GM21423 (cell line): ENCODE measurements at regions not wholly inside any gene's neighbourhood (a gene's known extent, or its start where the extent isn't known, plus 50 kb on each side); places are given as distances from the start of the nearest gene placed in this dataset.
"Not testable (repeated sequence)": the region's sequence is repeated elsewhere in the genome, so short reads cannot be mapped to it uniquely, and the experiment has no call there.

Source experiments
- ATAC-seq: cut with Tn5 transposase; IDR thresholded peaks from one replicate; pipeline ENCODE4 v1.9.1; 2021; ENCODE audit warnings: mild to moderate bottlenecking, moderate library complexity; ENCODE audit not compliant: unreplicated experiment

DNA sequence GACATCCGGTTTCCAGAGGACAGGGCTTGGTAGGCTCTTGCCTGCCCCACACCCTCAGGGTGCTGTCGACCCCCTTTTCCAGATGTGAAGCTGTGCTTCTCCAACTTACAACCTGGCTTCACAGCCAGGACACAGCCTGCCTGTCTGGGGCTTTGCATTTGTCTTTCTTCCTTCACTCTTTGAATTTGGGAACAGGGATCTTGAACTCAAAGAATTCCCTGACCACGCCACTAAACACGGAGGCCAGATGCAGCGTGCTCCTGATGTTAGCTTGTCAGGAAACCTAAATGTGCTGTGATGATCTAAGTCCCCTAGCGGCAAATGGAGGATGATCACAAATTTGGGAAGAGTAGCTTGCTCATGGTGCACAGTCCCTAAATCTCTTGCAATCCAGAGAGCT, 244.8 kb upstream of the RGMA start:
- ATAC-seq, result no peak

DNA sequence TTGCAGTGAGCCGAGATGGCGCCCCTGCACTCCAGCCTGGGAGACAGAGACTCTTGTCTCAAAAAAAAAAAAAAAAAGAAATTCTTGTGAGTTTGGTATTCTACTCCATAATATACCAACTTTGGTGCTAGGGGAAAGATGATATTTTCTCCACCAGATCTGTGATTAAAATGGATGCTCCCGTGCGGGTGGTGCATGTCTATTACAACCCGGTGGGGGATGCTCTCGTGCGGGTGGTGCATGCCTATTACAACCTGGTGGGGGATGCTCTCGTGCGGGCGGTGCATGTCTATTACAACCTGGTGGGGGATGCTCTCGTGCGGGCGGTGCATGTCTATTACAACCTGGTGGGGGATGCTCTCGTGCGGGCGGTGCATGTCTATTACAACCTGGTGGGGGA, 244.1 kb upstream of the RGMA start:
- ATAC-seq, result not testable (repeated sequence)

DNA sequence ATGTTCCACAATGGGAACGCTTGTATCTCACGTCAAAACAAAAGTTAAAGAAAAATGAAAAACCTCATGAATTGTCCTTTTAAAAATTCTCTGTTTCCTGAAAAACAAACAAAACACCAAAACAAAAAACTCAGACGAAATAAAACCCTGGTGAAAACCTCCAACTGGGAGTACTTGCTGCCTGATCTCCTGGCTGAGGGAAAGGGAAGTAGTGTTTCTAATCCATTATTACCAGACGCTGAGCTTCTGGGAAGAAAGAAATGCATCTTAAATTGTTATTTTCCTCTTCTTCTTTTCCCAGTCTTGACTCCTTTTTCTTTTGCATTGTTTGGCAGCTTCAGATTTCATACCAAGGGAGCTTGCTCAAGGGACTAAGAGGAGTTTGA, 243.2 kb upstream of the RGMA start:
- no peak for ATAC-seq

- ATAC-seq, result no peak
These were observed 242.6 kb upstream of the RGMA start for GRCh38 chr15:93331545-93332167.

- no peak for ATAC-seq
These were observed 242.0 kb upstream of the RGMA start for GRCh38 chr15:93330912-93331544.

DNA sequence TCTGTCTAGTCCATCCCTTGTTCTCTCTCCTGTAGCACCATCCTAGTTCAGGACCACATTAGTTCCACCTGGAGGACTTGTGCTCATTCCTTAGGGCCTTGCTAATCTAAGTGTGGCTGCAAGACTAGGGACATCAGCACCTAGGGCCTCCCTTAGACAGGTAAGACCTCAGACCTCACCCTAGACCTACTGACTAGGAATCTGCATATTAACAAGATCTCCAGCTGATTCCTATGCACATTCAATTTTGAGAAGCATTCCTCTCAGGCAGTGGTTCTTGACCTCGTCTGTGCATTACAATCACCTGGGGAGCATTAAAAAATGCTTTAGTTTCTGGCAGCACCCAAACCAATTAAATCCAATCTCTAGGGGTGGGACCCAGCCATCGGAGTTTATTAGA, 238.4 kb upstream of the RGMA start:
- no peak for ATAC-seq

DNA sequence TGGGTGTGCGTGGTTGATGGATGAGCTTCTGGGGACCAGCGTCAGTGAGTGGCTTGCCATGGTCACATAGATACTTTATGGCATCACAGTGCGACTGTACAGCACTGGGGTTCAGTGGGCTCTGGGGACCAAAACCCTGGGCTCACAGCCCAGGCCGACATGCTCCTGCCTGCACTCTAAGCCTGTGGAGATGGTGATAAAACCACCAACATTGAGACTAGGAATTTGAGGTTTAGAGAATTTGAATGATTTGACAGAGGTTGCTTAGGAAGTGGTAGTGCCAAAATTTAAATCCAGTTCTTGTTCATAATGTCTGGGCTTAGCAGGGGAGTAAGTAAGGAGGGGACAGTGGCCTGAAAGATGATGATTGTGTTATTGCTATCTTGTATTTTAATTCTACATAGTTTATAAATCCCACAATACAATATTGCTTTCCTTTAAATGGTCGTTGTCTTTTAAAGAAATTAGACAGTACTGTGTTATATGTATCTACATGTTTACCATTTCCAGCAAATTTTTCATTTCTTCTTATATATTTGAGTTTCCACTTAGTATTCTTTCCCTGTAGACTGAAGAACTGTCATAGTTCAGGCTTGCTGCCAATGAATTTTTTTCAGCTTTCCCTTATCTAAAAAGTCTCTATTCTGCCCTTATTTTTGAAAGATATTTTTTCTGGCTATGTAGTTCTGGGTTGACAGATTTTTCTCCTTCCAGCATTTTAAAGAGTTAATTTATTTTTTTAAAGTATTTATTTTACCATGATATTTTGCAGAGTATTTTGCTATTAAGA, 235.4 kb upstream of the RGMA start:
- ATAC-seq, result no peak

DNA sequence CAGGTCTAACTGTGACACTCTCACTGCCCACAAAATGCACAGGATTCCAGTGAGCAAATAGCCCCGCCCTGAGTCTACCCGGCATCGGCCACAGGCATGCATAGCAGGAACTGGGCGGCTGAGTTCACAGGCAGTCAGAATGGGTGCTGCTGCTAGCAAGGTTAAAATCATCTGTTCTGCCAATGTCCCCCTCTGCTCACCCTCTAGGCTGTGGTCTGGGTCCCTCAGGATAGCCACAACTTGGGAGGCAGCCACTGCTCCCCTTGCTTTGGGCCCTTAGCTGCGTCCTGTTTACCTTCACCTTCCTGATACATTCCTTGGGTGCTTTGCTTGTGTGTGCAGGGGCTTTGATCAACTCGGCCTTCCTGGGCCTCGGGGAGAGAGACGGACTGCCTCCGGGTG, 232.9 kb upstream of the RGMA start:
- ATAC-seq, result no peak

GRCh38 chr15:93319121-93319814, 230.3 kb upstream of the RGMA start:
- ATAC-seq, result no peak

DNA sequence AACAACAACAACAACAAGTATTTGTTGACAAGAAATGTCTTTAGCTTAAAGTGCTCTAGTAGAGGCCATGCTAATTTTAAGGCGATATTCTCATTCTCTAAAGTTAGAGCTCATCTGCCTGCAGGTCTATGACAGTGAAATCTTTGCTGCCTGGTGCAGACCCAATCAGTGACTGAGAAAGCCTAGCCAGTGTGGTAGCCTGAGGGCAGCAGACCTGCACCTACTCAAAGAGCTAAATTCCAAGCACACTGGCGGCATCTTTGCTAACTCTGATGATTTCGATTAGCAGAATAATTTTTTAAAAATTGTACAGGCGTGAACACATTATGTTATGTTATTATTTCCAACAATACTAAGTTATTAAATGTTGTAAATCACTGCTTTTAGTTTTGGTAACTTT, 228.8 kb upstream of the RGMA start:
- ATAC-seq, result no peak

DNA sequence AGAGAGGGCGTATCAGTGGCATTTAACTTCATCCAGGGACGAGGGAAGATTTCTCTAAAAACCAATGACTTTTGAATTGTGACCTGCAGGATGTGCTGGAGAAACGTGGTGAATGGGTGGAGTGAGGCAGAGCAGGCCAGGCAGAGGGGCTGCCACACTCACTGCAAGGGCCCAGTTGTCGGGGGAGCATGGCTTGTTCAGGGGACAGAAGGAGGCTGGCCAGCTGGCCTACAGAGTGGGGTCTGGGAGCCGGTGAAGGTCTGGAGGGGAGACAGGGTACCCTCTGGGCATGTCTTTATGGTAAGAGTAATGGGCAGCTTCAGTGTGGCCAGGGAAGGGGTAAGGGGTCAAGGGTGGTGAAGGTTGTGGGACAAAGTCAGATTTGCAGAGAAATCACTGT, 225.2 kb upstream of the RGMA start:
- no peak for ATAC-seq

GRCh38 chr15:93312891-93313486, 224.0 kb upstream of the RGMA start:
- no peak for ATAC-seq

DNA sequence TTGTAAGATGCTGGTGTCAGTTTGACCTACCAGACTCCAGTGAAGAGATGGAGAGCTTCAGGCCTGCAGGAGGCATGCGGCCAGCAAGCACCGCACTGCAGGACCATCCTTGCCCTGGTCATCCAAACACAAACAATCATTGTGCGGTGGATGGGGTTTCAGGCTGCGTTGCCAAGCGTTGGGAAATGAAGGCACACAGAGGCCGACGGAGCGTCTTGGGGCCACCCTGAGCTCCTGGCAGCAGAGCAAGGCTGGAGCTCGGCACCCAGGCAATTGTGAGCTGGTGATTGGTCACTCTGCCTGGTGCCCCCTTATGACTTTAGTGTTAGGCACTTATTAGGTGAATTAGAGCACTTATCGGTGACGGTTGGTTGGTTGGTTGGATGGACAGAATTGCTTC, 222.6 kb upstream of the RGMA start:
- no peak for ATAC-seq

GRCh38 chr15:93308026-93308690, 219.1 kb upstream of the RGMA start:
- ATAC-seq, result no peak

GRCh38 chr15:93307513-93307912, 218.5 kb upstream of the RGMA start:
- ATAC-seq, result no peak

DNA sequence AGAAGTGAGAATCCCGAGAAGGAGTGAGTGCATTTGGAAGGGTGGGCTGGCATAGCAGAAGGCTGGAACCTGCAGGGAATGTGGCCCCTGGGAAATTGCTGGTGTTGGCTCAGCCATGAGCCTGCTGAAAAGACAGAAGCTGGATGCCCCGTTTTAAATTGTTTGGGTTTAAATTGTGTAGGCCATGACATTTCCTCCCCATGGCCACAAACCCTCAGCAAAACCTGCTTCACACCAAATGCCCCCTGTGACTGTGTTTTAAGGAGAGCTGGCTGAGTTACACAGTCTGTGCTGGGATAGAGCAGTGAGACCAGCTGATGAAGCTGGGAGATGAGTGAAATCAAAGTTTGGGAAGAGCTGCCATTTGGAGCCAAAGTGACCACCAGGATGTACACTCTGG, 216.3 kb upstream of the RGMA start:
- no peak for ATAC-seq

GRCh38 chr15:93302080-93302765, 213.2 kb upstream of the RGMA start:
- no peak for ATAC-seq

- ATAC-seq, result no peak
These were observed 211.8 kb upstream of the RGMA start for GRCh38 chr15:93300796-93301195.

- no peak for ATAC-seq
These were observed 210.7 kb upstream of the RGMA start for GRCh38 chr15:93299675-93300074.

GRCh38 chr15:93298901-93299300, 209.9 kb upstream of the RGMA start:
- no peak for ATAC-seq
